Astrocyte of the cerebellum (primary cell): ENCODE measurements at regions not wholly inside any gene's neighbourhood (a gene's known extent, or its start where the extent isn't known, plus 50 kb on each side); places are given as distances from the start of the nearest gene placed in this dataset.

Source experiments
- DNase-seq: peaks from one replicate; pipeline ENCODE4 v3.0.0-alpha.2; 2011; ENCODE audit warnings: low read depth
- H3K4me3 ChIP-seq: 2 replicates; pipeline ENCODE4 v1.5.1; 2011; ENCODE audit warnings: mild to moderate bottlenecking, low read depth, low read length, moderate library complexity
- CTCF ChIP-seq: IDR thresholded peaks from 2 replicates; pipeline ENCODE4 v1.5.1; 2012; ENCODE audit warnings: low read length, low read depth, moderate library complexity, mild to moderate bottlenecking; ENCODE audit errors: missing control alignments
- in situ Hi-C: cut with HindIII; loops from 2 replicates; pipeline ENCODE4 v1.10.0; 2017; ENCODE audit warnings: low sequenced_read_pairs

DNA sequence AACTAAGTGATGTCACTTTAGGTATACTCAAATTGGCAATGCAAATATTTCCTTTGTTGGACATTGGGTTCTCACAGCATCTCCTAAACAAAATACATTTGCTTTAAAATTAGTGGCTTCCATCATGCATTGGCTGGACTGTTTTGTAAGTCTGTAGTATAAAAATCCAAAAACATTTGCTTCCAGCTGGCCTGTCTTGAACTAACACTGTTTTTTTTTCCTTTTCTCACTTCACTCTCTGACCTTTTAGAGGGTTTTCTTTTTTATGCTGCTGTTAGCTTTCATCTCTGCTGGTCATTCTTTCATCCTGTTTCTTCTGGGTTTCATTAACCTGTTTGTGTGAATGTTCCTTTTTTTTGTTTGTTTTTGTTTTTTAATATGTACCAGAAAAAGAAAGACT lies 121.7 kb upstream of the MLIP start:
- in situ Hi-C loops = no loop called here
- no peak overlapping the region for H3K4me3 ChIP-seq
- TF ChIP-seq CTCF = no peak
- no peak for DNase-seq

DNA sequence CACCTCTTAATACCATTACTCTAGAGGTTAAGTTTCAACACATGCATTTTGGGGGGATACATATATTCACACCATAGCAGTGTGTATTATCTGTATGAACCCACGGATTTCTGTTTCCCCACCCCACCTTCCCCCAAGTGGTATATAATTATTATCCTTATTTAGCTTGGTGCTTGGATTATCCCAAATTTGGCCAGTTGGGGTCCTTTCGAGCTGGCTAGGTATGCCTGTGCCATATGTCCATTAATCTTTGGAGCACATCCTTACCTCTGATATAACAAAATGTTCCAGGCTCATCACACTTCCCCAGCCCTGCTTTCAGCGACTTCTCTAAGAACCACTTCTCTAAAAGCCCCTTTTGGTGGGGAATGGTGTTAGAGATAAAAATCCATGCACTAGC lies 118.7 kb upstream of the MLIP start:
- no peak for DNase-seq
- TF ChIP-seq CTCF = no peak
- in situ Hi-C loops = no loop called here
- no peak overlapping the region for H3K4me3 ChIP-seq

- in situ Hi-C loops = no loop called here
- no peak for TF ChIP-seq CTCF
- H3K4me3 ChIP-seq = no peak overlapping the region
- DNase-seq = no peak
Observed at GRCh38 chr6:53994201-53994600, 117.0 kb upstream of the MLIP start.

DNA sequence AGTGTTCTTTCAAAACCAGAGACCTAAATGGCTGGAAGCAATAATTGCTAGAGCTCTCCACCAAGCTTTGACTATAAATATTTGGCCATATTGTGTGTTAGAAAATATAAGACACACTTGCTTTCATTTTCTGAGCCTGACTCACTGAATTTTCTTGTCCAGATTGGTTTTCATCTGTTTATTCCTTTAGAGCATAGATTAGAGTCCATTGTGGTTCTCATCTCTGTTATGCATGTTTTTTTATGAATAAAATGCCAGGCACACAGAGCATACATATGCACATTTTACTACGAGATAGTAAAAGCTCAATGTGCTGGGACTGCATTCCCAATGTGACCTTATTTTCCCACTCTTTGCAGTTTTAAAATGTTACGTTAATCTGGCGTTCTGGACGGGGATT lies 115.3 kb upstream of the MLIP start:
- DNase-seq = no peak
- in situ Hi-C loops = no loop called here
- TF ChIP-seq CTCF = no peak
- no peak overlapping the region for H3K4me3 ChIP-seq

GRCh38 chr6:53998303-53998702 lies 112.9 kb upstream of the MLIP start:
- in situ Hi-C loops = no loop called here
- TF ChIP-seq CTCF = no peak
- DNase-seq = no peak
- no peak overlapping the region for H3K4me3 ChIP-seq

DNA sequence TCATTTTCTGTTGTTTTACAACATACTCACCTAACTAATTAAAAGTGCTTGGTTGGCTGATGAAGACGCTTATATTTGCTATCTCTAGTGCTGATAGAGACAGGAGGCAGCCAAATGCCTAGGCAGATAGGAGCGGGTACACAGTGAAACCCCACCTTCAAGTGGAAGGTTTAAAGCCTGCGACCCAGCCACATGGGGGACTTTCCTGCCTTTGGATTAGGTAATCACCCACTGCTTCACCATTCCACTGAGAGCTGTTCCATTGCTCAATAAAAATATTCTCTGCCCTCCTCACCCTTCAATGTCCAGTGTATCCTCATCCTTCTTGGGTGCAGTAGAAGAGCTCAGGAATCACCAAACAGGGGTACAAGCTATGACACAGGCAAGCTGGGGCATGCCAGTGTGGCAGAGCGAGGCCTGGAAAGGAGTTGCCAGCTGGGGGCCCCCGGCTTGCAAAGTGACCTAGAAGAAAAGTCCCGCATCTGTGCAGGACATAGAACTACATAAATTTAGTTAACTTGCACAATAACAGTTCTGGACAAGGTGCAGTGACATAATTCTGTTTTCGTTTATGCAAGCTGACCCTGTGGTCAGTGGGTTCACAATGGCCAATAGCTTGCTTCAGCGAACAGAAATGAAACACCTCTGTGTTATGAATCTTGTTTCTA lies 112.0 kb upstream of the MLIP start:
- DNase-seq = no peak
- in situ Hi-C loops = no loop called here
- TF ChIP-seq CTCF = no peak
- H3K4me3 ChIP-seq = no peak overlapping the region
